ENCODE measurements at regions not wholly inside any gene's neighbourhood (a gene's known extent, or its start where the extent isn't known, plus 50 kb on each side); places are given as distances from the start of the nearest gene placed in this dataset.

- no peaks in the 10 kb centered on the region for H3K9me3 Mint-ChIP-seq
- H3K27me3 Mint-ChIP-seq (ENCODE audit: low read depth): peaks cover 3% of the 10 kb centered on the region
- TF ChIP-seq CTCF (IDR thresholded peaks at IDR 0.05; ENCODE audit: unreplicated experiment in 3 of 3): no peak
- no peaks in the 10 kb centered on the region for H3K4me1 Mint-ChIP-seq
- H3K36me3 Mint-ChIP-seq (ENCODE audit: low read depth): no peaks in the 10 kb centered on the region
- H3K4me3 Mint-ChIP-seq: no peak overlapping the region
- H3K27ac Mint-ChIP-seq: no peak overlapping the region
These were observed 1431.1 kb downstream of the AMY1C start for GRCh38 chr1:105180789-105181188.

- Mint-ChIP-seq H3K9me3 (no peaks in the 10 kb centered on the region), H3K27me3 (ENCODE audit: low read depth) (no peaks in the 10 kb centered on the region), H3K27ac (no peak overlapping the region), H3K4me3 (no peak overlapping the region), H3K36me3 (ENCODE audit: low read depth) (no peaks in the 10 kb centered on the region), H3K4me1 (no peaks in the 10 kb centered on the region)
- TF ChIP-seq CTCF (IDR thresholded peaks at IDR 0.05; ENCODE audit: unreplicated experiment in 3 of 3): no peak
These were observed 1455.2 kb downstream of the AMY1C start for GRCh38 chr1:105204836-105205371.

GRCh38 chr1:105208581-105208980 lies 1458.9 kb downstream of the AMY1C start:
- H3K4me3 Mint-ChIP-seq: no peak overlapping the region
- TF ChIP-seq CTCF (IDR thresholded peaks at IDR 0.05; ENCODE audit: unreplicated experiment in 3 of 3): no peak

GRCh38 chr1:105210747-105211146 lies 1461.0 kb downstream of the AMY1C start:
- no peaks in the 10 kb centered on the region for H3K9me3 Mint-ChIP-seq
- H3K4me1 Mint-ChIP-seq: no peaks in the 10 kb centered on the region
- H3K36me3 Mint-ChIP-seq (ENCODE audit: low read depth): no peaks in the 10 kb centered on the region
- H3K27ac Mint-ChIP-seq: no peak overlapping the region
- no peak overlapping the region for H3K4me3 Mint-ChIP-seq
- no peak for TF ChIP-seq CTCF (IDR thresholded peaks at IDR 0.05; ENCODE audit: unreplicated experiment in 3 of 3)
- no peaks in the 10 kb centered on the region for H3K27me3 Mint-ChIP-seq (ENCODE audit: low read depth)

More at GRCh38 chr1:105208581-105208980, 1458.9 kb downstream of the AMY1C start:
- no peaks in the 10 kb centered on the region for H3K36me3 Mint-ChIP-seq (ENCODE audit: low read depth)
- no peaks in the 10 kb centered on the region for H3K27me3 Mint-ChIP-seq (ENCODE audit: low read depth)
- no peaks in the 10 kb centered on the region for H3K4me1 Mint-ChIP-seq
- no peak overlapping the region for H3K27ac Mint-ChIP-seq
- H3K9me3 Mint-ChIP-seq: no peaks in the 10 kb centered on the region

- Mint-ChIP-seq H3K36me3 (ENCODE audit: low read depth) (peaks cover 3% of the 10 kb centered on the region), H3K4me3 (no peak overlapping the region), H3K27ac (no peak overlapping the region), H3K4me1 (no peaks in the 10 kb centered on the region), H3K27me3 (ENCODE audit: low read depth) (no peaks in the 10 kb centered on the region), H3K9me3 (peaks cover 11% of the 10 kb centered on the region)
- no peak for TF ChIP-seq CTCF (IDR thresholded peaks at IDR 0.05; ENCODE audit: unreplicated experiment in 3 of 3)
These were observed 1481.7 kb downstream of the AMY1C start for GRCh38 chr1:105231378-105231777.

- H3K9me3 Mint-ChIP-seq: no peaks in the 10 kb centered on the region
- no peak for TF ChIP-seq CTCF (IDR thresholded peaks at IDR 0.05; ENCODE audit: unreplicated experiment in 3 of 3)
- no peaks in the 10 kb centered on the region for H3K36me3 Mint-ChIP-seq (ENCODE audit: low read depth)
- H3K27me3 Mint-ChIP-seq (ENCODE audit: low read depth): no peaks in the 10 kb centered on the region
- peaks cover 16% of the 10 kb centered on the region for H3K4me1 Mint-ChIP-seq
- H3K27ac Mint-ChIP-seq: peak overlapping the region; percentile 16 to 65 (median 17)
- peak overlapping the region in 2 of 3 experiments; percentile 24 to 27 for H3K4me3 Mint-ChIP-seq
These were observed 1493.7 kb downstream of the AMY1C start for GRCh38 chr1:105243411-105243810.
